Upper lobe of right lung (tissue), 1 donor: ENCODE measurements at regions not wholly inside any gene's neighbourhood (a gene's known extent, or its start where the extent isn't known, plus 50 kb on each side); places are given as distances from the start of the nearest gene placed in this dataset.
A peak's percentile ranks its signal among the peaks of the same experiment; 100 is the strongest.

ENCODE experiments used
- ATAC-seq: fragments of 200-7000 bp; cut with Tn5 transposase; one replicate; pipeline ENCODE4 v1.9.1; 2020; ENCODE audit warnings: mild to moderate bottlenecking, moderate library complexity
- DNase-seq: peaks from one replicate; pipeline ENCODE4 v3.0.0-alpha.2; 2020
- H3K27ac ChIP-seq: fragments of 200-600 bp; one replicate; pipeline ENCODE4 v1.8.0; 2022
- H3K27me3 ChIP-seq: fragments of 200-600 bp; one replicate; pipeline ENCODE4 v1.8.0; 2022; ENCODE audit warnings: mild to moderate bottlenecking
- H3K36me3 ChIP-seq: fragments of 200-600 bp; one replicate; pipeline ENCODE4 v1.8.0; 2022
- H3K4me1 ChIP-seq: fragments of 200-600 bp; one replicate; pipeline ENCODE4 v1.8.0; 2022
- H3K4me3 ChIP-seq: fragments of 200-600 bp; one replicate; pipeline ENCODE4 v1.8.0; 2022; ENCODE audit warnings: mild to moderate bottlenecking
- H3K9me3 ChIP-seq: fragments of 200-600 bp; one replicate; pipeline ENCODE4 v1.8.0; 2022
- CTCF ChIP-seq: fragments of 200-600 bp; IDR thresholded peaks from one replicate; pipeline ENCODE4 v1.8.0; 2022; ENCODE audit warnings: antibody characterized with exemption
- intact Hi-C: fragments of 100-400 bp; cut with DNase I; formaldehyde crosslinking; loops from one replicate; pipeline ENCODE4 v1.11.0; 2022
- donor health status: DM: no; HTN: yes; CAD: no; lungs with severe emphysema.

- intact Hi-C loops, result no loop called here
- Histone ChIP-seq H3K9me3 (no peaks in the 10 kb centered on the region), H3K4me1 (no peaks in the 10 kb centered on the region), H3K27ac (no peak overlapping the region), H3K36me3 (no peaks in the 10 kb centered on the region), H3K27me3 (no peaks in the 10 kb centered on the region), H3K4me3 (no peak overlapping the region)
- no peak for TF ChIP-seq CTCF
- ATAC-seq (no peak), DNase-seq (no peak)
Measured at GRCh38 chr20:24870057-24870456, 79.0 kb upstream of the CST7 start.

- TF ChIP-seq CTCF, result no peak
- ATAC-seq (no peak), DNase-seq (peak; percentile 56)
Measured at GRCh38 chr20:24870881-24871280, 78.2 kb upstream of the CST7 start.

GRCh38 chr20:24871480-24872213 lies 77.4 kb upstream of the CST7 start:
- intact Hi-C loops, result no loop called here
- ATAC-seq (no peak), DNase-seq (peak; percentile 43)

More at GRCh38 chr20:24870881-24871280, 78.2 kb upstream of the CST7 start:
- no peaks in the 10 kb centered on the region for H3K9me3 ChIP-seq
- H3K36me3 ChIP-seq, result no peaks in the 10 kb centered on the region
- H3K4me1 ChIP-seq, result no peaks in the 10 kb centered on the region
- H3K27me3 ChIP-seq, result no peaks in the 10 kb centered on the region
- no peak overlapping the region for H3K27ac ChIP-seq
- intact Hi-C loops, result no loop called here
- H3K4me3 ChIP-seq, result no peak overlapping the region

GRCh38 chr20:24872291-24873024 lies 76.6 kb upstream of the CST7 start:
- Histone ChIP-seq H3K4me3 (no peak overlapping the region), H3K27me3 (no peaks in the 10 kb centered on the region), H3K4me1 (no peaks in the 10 kb centered on the region), H3K36me3 (no peaks in the 10 kb centered on the region), H3K27ac (no peak overlapping the region), H3K9me3 (no peaks in the 10 kb centered on the region)
- intact Hi-C loops, result no loop called here
- DNase-seq (peak; percentile 63), ATAC-seq (no peak)
- TF ChIP-seq CTCF, result no peak

More at GRCh38 chr20:24871480-24872213, 77.4 kb upstream of the CST7 start:
- H3K9me3 ChIP-seq, result no peaks in the 10 kb centered on the region
- H3K4me1 ChIP-seq, result no peaks in the 10 kb centered on the region
- H3K36me3 ChIP-seq, result no peaks in the 10 kb centered on the region
- H3K4me3 ChIP-seq, result no peak overlapping the region
- H3K27me3 ChIP-seq, result no peaks in the 10 kb centered on the region
- H3K27ac ChIP-seq, result no peak overlapping the region
- TF ChIP-seq CTCF, result no peak

GRCh38 chr20:24873025-24873620 lies 75.9 kb upstream of the CST7 start:
- H3K9me3 ChIP-seq, result no peaks in the 10 kb centered on the region
- DNase-seq (peak; percentile 48), ATAC-seq (no peak)
- H3K4me1 ChIP-seq, result no peaks in the 10 kb centered on the region
- no peaks in the 10 kb centered on the region for H3K27me3 ChIP-seq
- intact Hi-C loops, result no loop called here
- H3K27ac ChIP-seq, result no peak overlapping the region
- no peak overlapping the region for H3K4me3 ChIP-seq
- TF ChIP-seq CTCF, result no peak
- no peaks in the 10 kb centered on the region for H3K36me3 ChIP-seq
